ENCODE measurements at regions not wholly inside any gene's neighbourhood (a gene's known extent, or its start where the extent isn't known, plus 50 kb on each side); places are given as distances from the start of the nearest gene placed in this dataset.
"Not testable (repeated sequence)": the region's sequence is repeated elsewhere in the genome, so short reads cannot be mapped to it uniquely, and the experiment has no call there.

DNA sequence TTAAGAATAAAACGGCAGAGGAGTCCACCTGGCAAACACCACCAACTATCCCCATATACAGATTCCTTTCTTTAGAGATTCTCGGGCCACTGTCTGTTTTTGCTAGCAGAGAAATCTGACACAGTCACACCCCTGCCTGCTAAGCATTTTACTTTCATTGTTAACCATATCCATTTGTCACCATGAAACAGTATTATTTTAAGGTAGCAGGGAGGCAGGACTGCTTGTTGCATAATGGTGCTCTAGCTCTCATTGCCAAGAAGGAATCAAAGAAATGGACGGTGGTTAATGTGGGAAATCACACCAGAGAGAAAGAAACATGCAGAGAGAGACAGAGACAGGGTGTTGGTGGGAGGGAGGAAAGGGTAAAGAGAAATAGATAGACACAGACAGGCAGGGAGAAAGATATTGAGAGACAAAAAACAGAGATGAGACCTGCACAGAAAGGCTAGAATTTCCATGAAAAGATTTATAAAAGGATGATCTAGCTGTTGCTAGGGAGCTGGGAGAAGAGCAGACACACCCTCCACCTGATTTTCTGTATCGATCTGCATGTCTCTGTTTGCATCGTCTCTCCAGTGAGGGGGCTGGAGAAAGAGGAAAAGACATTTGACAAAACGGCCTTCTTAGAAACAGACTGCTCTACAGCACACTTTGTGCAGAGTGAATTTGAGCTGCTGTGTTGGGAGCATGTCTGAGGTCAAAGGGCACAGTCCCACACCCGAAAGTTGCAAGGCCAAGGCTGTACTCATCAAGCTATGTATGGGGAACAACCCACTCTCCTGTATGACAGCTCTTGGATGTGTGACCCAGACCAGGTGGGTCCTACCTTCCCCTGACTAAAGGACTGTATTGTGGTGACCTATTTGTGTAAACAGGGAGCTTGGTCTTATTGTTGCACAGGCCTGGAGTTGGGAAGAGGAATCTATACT lies 303.1 kb downstream of the FZD1 start:
- no peak for DNase-seq (ENCODE audit: low read depth)

DNA sequence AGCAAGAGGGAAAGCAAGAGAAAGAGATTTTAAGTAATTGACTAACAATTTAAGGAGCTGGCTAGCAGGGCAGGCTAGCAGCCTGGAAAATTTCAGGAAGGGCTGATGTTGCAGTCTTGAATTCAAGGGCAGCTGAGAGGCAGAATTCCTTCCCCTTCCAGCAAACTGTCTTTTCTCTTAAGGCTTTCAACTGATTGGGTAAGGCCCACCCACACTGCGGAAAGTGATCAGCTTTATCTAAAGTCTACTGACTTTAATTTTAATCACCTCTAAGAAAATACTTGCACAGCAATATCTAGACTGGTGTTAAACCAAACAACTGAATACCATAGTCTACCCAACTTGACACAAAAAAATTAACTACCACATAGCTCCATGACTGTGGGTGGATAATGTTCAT lies 303.9 kb downstream of the FZD1 start:
- no peak for DNase-seq (ENCODE audit: low read depth)

GRCh38 chr7:91569728-91570457 lies 305.7 kb downstream of the FZD1 start:
- DNase-seq (ENCODE audit: low read depth): peak; percentile 21

GRCh38 chr7:91570560-91570959 lies 306.3 kb downstream of the FZD1 start:
- DNase-seq (ENCODE audit: low read depth): no peak

DNA sequence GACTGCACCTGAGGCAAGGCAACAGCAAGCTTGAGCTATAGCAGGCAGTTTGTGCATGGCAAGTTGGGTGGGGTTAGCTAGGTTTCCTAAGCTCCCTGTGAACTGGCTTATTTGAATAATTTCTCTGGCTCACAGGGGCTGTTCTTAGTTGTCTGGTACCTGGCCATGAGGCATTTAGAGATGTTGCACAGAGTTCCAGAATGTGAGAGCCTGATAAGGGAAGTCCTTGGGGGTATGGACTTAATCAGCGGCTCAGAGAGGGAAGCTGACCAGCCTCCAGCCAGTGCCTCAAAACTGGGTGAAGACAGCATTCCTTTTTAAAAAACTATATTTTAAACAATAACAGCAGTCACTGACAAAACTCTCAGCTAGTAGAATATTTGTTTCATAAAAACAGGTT lies 307.4 kb downstream of the FZD1 start:
- DNase-seq (ENCODE audit: low read depth): no peak

GRCh38 chr7:91573405-91573804 lies 307.1 kb downstream of the MTERF1 start:
- DNase-seq (ENCODE audit: low read depth): no peak

DNA sequence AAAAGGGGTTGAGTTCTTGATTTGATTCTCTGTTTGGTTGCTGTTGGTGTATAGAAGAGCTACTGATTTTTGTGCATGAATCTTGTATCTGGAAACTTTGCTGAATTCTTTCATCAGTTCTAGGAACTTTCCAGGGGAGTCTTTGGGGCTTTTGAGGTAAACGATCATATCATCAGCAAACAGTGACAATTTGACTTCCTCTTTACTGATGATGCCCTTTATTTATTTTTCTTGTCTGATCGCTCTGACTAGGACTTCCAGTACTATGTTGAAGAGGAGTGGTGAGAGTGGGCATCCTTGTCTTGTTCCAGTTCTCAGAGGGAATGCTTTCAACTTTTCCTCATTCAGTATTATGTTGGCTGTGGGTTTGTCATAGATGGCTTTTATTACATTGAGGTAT lies 304.0 kb downstream of the MTERF1 start:
- DNase-seq (ENCODE audit: low read depth): not testable (repeated sequence)

DNA sequence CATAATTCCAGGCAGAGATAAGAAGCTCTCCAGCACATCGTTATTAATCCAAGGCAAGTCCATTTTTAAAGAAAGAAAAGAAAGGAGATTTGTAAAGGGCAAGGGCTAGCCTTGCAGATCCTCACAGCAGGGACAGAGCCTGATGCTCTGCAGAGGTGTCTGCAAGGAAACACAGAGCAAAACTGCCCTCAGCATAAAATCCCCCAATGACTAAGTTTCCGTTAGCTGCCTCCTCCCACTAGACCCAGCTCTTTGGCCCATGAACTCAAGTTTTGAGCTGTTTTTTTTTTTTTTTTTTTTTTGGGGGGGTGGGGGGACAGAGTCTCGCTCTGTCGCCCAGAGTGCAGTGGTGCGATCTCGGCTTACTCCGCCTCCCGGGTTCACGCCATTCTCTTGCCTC lies 300.7 kb downstream of the MTERF1 start:
- DNase-seq (ENCODE audit: low read depth): no peak

DNA sequence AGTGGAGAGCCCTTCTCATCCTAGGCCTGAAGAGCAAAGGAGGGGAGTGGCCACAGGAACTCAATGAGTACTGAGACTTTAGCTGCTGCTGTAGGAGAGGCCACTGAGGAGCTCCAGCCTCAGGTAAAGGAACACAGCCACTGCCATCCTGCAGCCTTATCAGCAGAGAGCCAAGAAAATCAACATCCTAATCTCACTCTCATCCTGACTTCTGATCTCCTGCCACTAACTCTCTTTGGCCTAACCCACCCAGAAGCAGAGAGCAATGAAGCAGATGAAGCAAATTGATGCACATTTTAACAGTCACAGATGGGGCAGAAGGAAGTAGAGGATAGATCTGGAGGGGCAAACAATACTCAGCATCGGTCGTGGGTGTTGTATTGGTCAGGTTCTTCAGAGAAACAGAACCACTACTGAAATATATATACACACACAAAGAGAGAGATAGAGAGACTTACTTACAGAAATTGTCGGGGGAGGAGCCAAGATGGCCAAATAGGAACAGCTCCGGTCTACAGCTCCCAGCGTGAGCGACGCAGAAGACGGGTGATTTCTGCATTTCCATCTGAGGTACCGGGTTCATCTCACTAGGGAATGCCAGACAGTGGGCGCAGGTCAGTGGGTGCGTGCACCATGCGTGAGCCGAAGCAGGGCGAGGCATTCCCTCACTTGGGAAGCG lies 297.6 kb downstream of the MTERF1 start:
- no peak for DNase-seq (ENCODE audit: low read depth)

GRCh38 chr7:91596287-91596686 lies 284.2 kb downstream of the MTERF1 start:
- DNase-seq (ENCODE audit: low read depth): no peak

GRCh38 chr7:91598791-91599190 lies 281.7 kb downstream of the MTERF1 start:
- no peak for DNase-seq (ENCODE audit: low read depth)

GRCh38 chr7:91600112-91600511 lies 280.4 kb downstream of the MTERF1 start:
- no peak for DNase-seq (ENCODE audit: low read depth)

- DNase-seq (ENCODE audit: low read depth): no peak
Observed at GRCh38 chr7:91603707-91604106, 276.8 kb downstream of the MTERF1 start.

DNA sequence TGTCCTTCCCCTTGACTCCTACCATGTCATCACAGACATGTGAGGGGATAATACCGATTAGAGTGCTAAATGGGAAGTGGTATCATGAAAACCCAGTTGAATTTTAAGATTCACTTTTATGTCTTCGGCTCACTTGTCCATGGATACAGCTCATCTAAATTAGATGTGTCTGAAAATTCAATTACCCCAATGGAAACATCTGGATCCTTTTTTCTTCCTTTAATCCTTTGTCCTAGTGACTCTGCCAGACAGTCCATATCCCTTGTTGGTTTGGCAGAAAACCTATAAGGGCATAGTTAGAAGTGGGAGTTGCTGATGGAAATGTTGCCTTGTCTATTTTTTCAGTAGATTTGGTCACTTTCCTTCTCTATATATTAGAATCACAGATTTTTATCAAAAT lies 271.9 kb downstream of the MTERF1 start:
- no peak for DNase-seq (ENCODE audit: low read depth)

DNA sequence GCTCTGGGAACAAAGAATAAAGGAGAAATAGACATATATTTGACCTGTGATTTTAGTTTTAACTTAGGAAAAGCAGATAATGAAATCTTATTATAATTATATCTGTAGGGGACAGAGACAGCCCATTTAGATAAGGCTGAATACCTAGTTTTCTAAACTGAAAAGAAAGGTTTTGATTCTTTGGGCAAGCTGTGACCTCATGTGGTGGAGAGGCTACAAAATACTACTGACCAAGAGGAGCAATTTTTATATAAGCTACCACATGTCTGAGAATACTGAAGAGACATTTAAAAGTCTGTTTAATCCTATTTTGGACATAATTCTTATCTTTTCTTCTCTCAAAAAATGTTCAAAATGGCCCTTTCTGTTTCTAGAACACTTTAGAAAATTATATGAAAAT lies 271.0 kb downstream of the MTERF1 start:
- DNase-seq (ENCODE audit: low read depth): no peak

GRCh38 chr7:91614431-91614830 lies 266.1 kb downstream of the MTERF1 start:
- DNase-seq (ENCODE audit: low read depth): no peak

- DNase-seq (ENCODE audit: low read depth): no peak
Observed at GRCh38 chr7:91618776-91619765, 261.4 kb downstream of the MTERF1 start.

DNA sequence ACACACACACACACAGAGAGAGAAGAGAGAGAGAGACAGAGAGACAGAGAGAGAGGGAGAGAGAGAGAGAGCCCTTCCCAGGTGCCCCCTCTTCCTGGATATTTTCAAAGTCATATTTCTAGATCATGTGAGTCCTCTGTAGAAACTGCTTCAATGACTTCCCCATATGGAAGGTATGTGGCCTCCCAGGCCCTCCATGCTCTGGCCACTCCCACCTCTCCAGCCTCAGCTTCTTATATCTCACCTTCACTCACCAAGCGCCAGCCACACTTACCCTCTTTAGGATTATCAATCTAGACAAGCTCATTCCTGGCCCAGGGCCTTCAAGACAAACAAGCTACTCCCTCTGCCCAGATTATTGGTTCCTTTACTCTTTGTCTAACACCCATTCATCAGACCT lies 259.7 kb downstream of the MTERF1 start:
- DNase-seq (ENCODE audit: low read depth): no peak

- DNase-seq (ENCODE audit: low read depth): not testable (repeated sequence)
Observed at GRCh38 chr7:91627324-91627723, 253.2 kb downstream of the MTERF1 start.

GRCh38 chr7:91628742-91629141 lies 251.8 kb downstream of the MTERF1 start:
- DNase-seq (ENCODE audit: low read depth): no peak

- DNase-seq (ENCODE audit: low read depth): no peak
Observed at GRCh38 chr7:91630581-91631380, 249.7 kb downstream of the MTERF1 start.
